Peyer's patch (tissue), 4 donors: ENCODE measurements at regions not wholly inside any gene's neighbourhood (a gene's known extent, or its start where the extent isn't known, plus 50 kb on each side); places are given as distances from the start of the nearest gene placed in this dataset.

Experiments used
- POLR2A ChIP-seq, 2 donors: fragments of 450-650 bp; IDR thresholded peaks; one replicate each; pipeline ENCODE4 v1.5.1; 2017; ENCODE audit warnings: antibody characterized with exemption in 2 of 2, mild to moderate bottlenecking in 2 of 2, moderate library complexity in 2 of 2
- TF ChIP-seq, protein P1 (sequence below), 6 experiments: fragments of 450-650 bp in 4 of 6; fragments of 200-600 bp in 2 of 6; sonication (generic) in 1 of 6; IDR thresholded peaks; one replicate each; pipeline ENCODE4 v1.5.1; 2017 to 2019; ENCODE audit warnings: antibody characterized with exemption in 6 of 6, mild to moderate bottlenecking in 3 of 6, moderate library complexity in 1 of 6

DNA sequence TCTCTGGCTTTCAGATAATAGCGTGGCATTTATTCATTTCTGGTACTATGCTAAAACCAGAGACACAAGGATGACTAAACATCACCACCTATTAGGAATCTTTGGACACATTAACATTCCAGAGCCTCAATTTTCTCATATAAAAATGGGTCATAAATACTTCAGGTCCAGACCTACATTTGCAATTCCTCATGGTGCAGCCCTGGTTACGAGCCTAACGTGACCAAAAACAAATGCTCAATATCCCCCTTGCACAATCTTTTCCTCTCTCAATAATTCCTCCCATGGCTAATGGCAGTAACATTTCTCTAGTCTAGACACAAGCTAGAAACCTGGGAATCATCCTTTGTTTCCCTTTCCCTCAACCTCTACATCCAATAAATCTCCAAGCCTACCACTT, 112.8 kb upstream of the NABP1 start:
- TF ChIP-seq, protein P1, sequence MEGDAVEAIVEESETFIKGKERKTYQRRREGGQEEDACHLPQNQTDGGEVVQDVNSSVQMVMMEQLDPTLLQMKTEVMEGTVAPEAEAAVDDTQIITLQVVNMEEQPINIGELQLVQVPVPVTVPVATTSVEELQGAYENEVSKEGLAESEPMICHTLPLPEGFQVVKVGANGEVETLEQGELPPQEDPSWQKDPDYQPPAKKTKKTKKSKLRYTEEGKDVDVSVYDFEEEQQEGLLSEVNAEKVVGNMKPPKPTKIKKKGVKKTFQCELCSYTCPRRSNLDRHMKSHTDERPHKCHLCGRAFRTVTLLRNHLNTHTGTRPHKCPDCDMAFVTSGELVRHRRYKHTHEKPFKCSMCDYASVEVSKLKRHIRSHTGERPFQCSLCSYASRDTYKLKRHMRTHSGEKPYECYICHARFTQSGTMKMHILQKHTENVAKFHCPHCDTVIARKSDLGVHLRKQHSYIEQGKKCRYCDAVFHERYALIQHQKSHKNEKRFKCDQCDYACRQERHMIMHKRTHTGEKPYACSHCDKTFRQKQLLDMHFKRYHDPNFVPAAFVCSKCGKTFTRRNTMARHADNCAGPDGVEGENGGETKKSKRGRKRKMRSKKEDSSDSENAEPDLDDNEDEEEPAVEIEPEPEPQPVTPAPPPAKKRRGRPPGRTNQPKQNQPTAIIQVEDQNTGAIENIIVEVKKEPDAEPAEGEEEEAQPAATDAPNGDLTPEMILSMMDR (IDR thresholded peaks at IDR 0.05), result no peak
- no peak for TF ChIP-seq POLR2A (IDR thresholded peaks at IDR 0.05)
